Panc1 (cell line): ENCODE measurements at regions not wholly inside any gene's neighbourhood (a gene's known extent, or its start where the extent isn't known, plus 50 kb on each side); places are given as distances from the start of the nearest gene placed in this dataset.

Source experiments
- POLR2AphosphoS5 ChIP-seq: IDR thresholded peaks from 2 replicates; pipeline ENCODE4 v1.6.1; 2012; ENCODE audit warnings: mild to moderate bottlenecking, low read depth, low read length, moderate library complexity
- TCF7L2 ChIP-seq: IDR thresholded peaks from 2 replicates; pipeline ENCODE4 v1.6.1; 2011; ENCODE audit warnings: mild to moderate bottlenecking, low read depth, low read length, inconsistent platforms
- TF ChIP-seq, protein P1 (sequence below): fragments of 450-650 bp; IDR thresholded peaks from 2 replicates; pipeline ENCODE4 v1.5.1; 2017; ENCODE audit warnings: mild to moderate bottlenecking

DNA sequence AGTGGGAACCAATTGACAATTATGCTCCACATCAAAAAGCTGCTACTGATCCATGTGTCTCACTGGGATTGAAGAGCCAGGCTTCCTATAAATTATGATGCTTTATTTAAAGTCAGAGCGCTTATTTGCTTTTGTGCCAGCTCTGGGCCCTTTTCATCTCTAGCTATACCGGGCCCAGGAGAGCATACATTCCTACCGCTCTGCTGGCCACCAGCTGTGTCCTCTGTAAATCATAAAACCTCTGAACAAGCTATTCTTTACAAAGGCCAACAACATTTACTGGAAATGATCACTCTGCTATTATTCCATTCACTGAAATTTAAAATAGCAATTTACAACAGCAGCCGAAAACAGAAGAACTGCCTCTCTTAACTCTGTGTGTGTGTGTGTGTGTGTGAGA is 86.6 kb downstream of the ZNF608 start:
- TF ChIP-seq, protein P1, sequence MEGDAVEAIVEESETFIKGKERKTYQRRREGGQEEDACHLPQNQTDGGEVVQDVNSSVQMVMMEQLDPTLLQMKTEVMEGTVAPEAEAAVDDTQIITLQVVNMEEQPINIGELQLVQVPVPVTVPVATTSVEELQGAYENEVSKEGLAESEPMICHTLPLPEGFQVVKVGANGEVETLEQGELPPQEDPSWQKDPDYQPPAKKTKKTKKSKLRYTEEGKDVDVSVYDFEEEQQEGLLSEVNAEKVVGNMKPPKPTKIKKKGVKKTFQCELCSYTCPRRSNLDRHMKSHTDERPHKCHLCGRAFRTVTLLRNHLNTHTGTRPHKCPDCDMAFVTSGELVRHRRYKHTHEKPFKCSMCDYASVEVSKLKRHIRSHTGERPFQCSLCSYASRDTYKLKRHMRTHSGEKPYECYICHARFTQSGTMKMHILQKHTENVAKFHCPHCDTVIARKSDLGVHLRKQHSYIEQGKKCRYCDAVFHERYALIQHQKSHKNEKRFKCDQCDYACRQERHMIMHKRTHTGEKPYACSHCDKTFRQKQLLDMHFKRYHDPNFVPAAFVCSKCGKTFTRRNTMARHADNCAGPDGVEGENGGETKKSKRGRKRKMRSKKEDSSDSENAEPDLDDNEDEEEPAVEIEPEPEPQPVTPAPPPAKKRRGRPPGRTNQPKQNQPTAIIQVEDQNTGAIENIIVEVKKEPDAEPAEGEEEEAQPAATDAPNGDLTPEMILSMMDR: no peak
- TF ChIP-seq POLR2AphosphoS5 (no peak), TCF7L2 (peak; percentile 54; the same call in 1 of the 2 replicates)
